ENCODE measurements at regions not wholly inside any gene's neighbourhood (a gene's known extent, or its start where the extent isn't known, plus 50 kb on each side); places are given as distances from the start of the nearest gene placed in this dataset.

- Histone ChIP-seq H3K9ac (ENCODE audit: low read length) (no peak overlapping the region), H3K36me3 (replicated peaks in 1 of 2; ENCODE audit: control extremely low read depth in 1 of 2, control insufficient read depth in 1 of 2, extremely low read depth in 1 of 2, insufficient read depth in 2 of 2, low read length in 1 of 2) (no peaks in the 10 kb centered on the region), H3K4me2 (replicated peaks; ENCODE audit: low read depth, low read length, poor library complexity, severe bottlenecking) (no peak overlapping the region), H2AFZ (ENCODE audit: insufficient read depth, low read depth, low read length, poor library complexity, severe bottlenecking) (no peak overlapping the region), H3K4me1 (ENCODE audit: control insufficient read depth in 2 of 2, insufficient read depth in 2 of 2, low read length in 2 of 2) (no peaks in the 10 kb centered on the region), H3K9me3 (ENCODE audit: control extremely low read depth in 1 of 3, control insufficient read depth in 2 of 3, insufficient read depth in 1 of 3, low read length in 2 of 3) (peaks cover 0 to 12% (median 0%) of the 10 kb centered on the region in 3 donors), H3K27me3 (replicated peaks in 1 of 4; ENCODE audit: control extremely low read depth in 1 of 4, control insufficient read depth in 3 of 4, insufficient read depth in 4 of 4, low read length in 3 of 4) (peaks cover 0 to 4% (median 0%) of the 10 kb centered on the region in 4 experiments), H3K4me3 (ENCODE audit: control extremely low read depth in 1 of 5, extremely low read depth in 1 of 5, insufficient read depth in 1 of 5, low read depth in 2 of 5, low read length in 4 of 5) (no peak overlapping the region), H3K79me2 (ENCODE audit: control insufficient read depth, insufficient read depth, low read length) (no peaks in the 10 kb centered on the region), H4K20me1 (ENCODE audit: control insufficient read depth, insufficient read depth, low read length, poor library complexity, severe bottlenecking) (no peaks in the 10 kb centered on the region), H3K27ac (ENCODE audit: low read length in 2 of 2) (no peak overlapping the region)
- WGBS (ENCODE audit: insufficient coverage) = 34% methylated on average over 16 of the region's 19 CpGs
- no peaks in the 10 kb centered on the region for H3K4me1 Mint-ChIP-seq
- TF ChIP-seq, protein P1, sequence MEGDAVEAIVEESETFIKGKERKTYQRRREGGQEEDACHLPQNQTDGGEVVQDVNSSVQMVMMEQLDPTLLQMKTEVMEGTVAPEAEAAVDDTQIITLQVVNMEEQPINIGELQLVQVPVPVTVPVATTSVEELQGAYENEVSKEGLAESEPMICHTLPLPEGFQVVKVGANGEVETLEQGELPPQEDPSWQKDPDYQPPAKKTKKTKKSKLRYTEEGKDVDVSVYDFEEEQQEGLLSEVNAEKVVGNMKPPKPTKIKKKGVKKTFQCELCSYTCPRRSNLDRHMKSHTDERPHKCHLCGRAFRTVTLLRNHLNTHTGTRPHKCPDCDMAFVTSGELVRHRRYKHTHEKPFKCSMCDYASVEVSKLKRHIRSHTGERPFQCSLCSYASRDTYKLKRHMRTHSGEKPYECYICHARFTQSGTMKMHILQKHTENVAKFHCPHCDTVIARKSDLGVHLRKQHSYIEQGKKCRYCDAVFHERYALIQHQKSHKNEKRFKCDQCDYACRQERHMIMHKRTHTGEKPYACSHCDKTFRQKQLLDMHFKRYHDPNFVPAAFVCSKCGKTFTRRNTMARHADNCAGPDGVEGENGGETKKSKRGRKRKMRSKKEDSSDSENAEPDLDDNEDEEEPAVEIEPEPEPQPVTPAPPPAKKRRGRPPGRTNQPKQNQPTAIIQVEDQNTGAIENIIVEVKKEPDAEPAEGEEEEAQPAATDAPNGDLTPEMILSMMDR (IDR thresholded peaks at IDR 0.05) = no peak
- no peak for TF ChIP-seq EZH2 (IDR thresholded peaks at IDR 0.05; ENCODE audit: borderline replicate concordance, insufficient read depth, low read depth, low read length, poor library complexity, severe bottlenecking)
- H3K27ac Mint-ChIP-seq = no peak overlapping the region
- no peaks in the 10 kb centered on the region for H3K27me3 Mint-ChIP-seq
- DNase-seq (no peak), ATAC-seq (ENCODE audit: low read depth) (no peak)
- intact Hi-C loops (cut with micrococcal nuclease) = no loop called here
- no peaks in the 10 kb centered on the region for H3K9me3 Mint-ChIP-seq (ENCODE audit: insufficient read depth)
- POLR2A ChIA-PET = no interaction called here
- no peak overlapping the region for H3K4me3 Mint-ChIP-seq
- CTCF ChIA-PET = no interaction called here
Observed at GRCh38 chr1:213622365-213623063, 365.3 kb upstream of the PROX1 start.

DNA sequence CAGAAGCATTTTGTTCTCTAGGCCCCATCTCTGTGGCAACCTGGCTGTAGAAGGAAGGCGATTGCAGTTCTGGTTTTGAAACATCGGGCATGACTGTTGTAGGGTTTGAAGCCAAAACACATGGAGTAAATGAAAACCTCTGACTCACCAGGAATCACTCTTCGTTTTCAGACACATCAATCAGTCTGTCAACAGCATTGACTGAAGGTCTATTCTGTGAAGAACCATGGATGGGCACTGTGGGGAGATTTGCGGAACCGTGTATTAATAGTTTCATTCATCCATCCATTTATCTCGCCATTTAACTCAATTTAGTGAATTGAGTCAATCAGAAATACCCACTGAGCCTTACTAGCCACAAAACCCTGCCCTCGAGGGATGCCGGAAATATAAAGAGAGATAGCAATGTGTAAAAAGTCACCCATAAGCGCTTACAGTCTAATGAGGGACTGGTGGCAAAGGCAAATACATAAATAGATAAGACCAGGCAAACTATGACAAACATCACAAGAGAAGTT, 364.6 kb upstream of the PROX1 start:
- 70% methylated on average over 2 of the region's 9 CpGs for WGBS (ENCODE audit: insufficient coverage)
- H3K27me3 ChIP-seq (replicated peaks in 1 of 4; ENCODE audit: control extremely low read depth in 1 of 4, control insufficient read depth in 3 of 4, insufficient read depth in 4 of 4, low read length in 3 of 4) = peaks cover 0 to 4% (median 0%) of the 10 kb centered on the region in 4 experiments
- H3K4me1 ChIP-seq (ENCODE audit: control insufficient read depth in 2 of 2, insufficient read depth in 2 of 2, low read length in 2 of 2) = no peaks in the 10 kb centered on the region
- H3K9ac ChIP-seq (ENCODE audit: low read length) = no peak overlapping the region
- intact Hi-C loops (cut with micrococcal nuclease) = no loop called here
- no peak for ATAC-seq (ENCODE audit: low read depth)
- H4K20me1 ChIP-seq (ENCODE audit: control insufficient read depth, insufficient read depth, low read length, poor library complexity, severe bottlenecking) = no peaks in the 10 kb centered on the region
- no peaks in the 10 kb centered on the region for H3K27me3 Mint-ChIP-seq
- CTCF ChIA-PET = no interaction called here
- POLR2A ChIA-PET = no interaction called here
- TF ChIP-seq, protein P1 (IDR thresholded peaks at IDR 0.05) = no peak
- TF ChIP-seq EZH2 (IDR thresholded peaks at IDR 0.05; ENCODE audit: borderline replicate concordance, insufficient read depth, low read depth, low read length, poor library complexity, severe bottlenecking) = no peak
- no peaks in the 10 kb centered on the region for H3K4me1 Mint-ChIP-seq
- H3K4me3 ChIP-seq (ENCODE audit: control extremely low read depth in 1 of 5, extremely low read depth in 1 of 5, insufficient read depth in 1 of 5, low read depth in 2 of 5, low read length in 4 of 5) = no peak overlapping the region
- no peak overlapping the region for H3K4me3 Mint-ChIP-seq
- H3K27ac Mint-ChIP-seq = no peak overlapping the region
- DNase-seq = no peak
- H3K9me3 ChIP-seq (ENCODE audit: control extremely low read depth in 1 of 3, control insufficient read depth in 2 of 3, insufficient read depth in 1 of 3, low read length in 2 of 3) = peaks cover 0 to 12% (median 0%) of the 10 kb centered on the region in 3 donors
- H3K27ac ChIP-seq (ENCODE audit: low read length in 2 of 2) = no peak overlapping the region
- H3K36me3 ChIP-seq (replicated peaks in 1 of 2; ENCODE audit: control extremely low read depth in 1 of 2, control insufficient read depth in 1 of 2, extremely low read depth in 1 of 2, insufficient read depth in 2 of 2, low read length in 1 of 2) = no peaks in the 10 kb centered on the region
- H3K9me3 Mint-ChIP-seq (ENCODE audit: insufficient read depth) = no peaks in the 10 kb centered on the region
- no peak overlapping the region for H3K4me2 ChIP-seq (replicated peaks; ENCODE audit: low read depth, low read length, poor library complexity, severe bottlenecking)
- H3K79me2 ChIP-seq (ENCODE audit: control insufficient read depth, insufficient read depth, low read length) = no peaks in the 10 kb centered on the region
- no peak overlapping the region for H2AFZ ChIP-seq (ENCODE audit: insufficient read depth, low read depth, low read length, poor library complexity, severe bottlenecking)

Measured in B cell (primary cell).